ENCODE measurements at regions not wholly inside any gene's neighbourhood (a gene's known extent, or its start where the extent isn't known, plus 50 kb on each side); places are given as distances from the start of the nearest gene placed in this dataset.

DNA sequence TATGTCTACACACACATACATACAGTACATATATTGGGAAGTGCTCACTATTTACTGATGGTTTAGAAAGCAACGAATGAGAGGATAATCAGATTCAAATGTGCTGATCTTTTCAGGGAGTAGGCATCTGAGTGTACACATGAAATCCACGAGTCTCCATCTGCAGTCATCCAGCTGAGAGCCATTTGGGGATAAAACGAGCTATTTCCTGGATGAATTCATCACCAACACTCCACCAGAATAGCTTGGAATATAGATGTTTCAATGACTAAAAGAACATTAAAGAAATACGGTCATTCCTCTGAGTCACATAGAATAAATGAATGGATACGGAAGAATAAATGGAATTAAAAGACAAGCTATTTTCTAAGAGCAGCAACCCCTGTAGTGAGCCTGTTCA, 721.6 kb upstream of the ARGLU1 start:
- Mint-ChIP-seq H3K27me3 (no peaks in the 10 kb centered on the region), H3K27ac (no peak overlapping the region), H3K4me3 (no peak overlapping the region), H3K4me1 (ENCODE audit: low read depth) (no peaks in the 10 kb centered on the region), H3K9me3 (peaks cover 6% of the 10 kb centered on the region), H3K36me3 (no peaks in the 10 kb centered on the region)
- intact Hi-C loops (cut with micrococcal nuclease) = no loop called here
- no peak for DNase-seq
- POLR2A ChIA-PET = no interaction called here
- CTCF ChIA-PET = no interaction called here

DNA sequence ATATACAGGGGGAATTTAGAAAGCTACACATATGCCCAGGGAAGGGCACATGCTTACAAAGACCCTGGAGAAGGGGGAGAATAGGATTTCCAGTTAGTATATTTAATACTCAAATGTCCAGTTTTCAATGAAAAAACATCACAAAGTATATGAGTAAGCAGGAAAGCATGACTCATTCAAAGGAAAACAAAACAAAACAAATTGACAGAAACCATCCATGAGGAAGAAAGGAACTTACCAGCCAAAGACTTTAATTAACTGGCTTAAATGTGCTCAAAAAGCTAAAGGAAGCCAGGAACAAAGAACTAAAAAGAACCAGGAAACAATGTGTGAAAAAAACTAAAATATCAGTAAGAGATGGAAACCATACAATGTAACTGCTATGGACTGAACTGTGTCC, 716.2 kb upstream of the ARGLU1 start:
- H3K27me3 Mint-ChIP-seq = no peaks in the 10 kb centered on the region
- POLR2A ChIA-PET = no interaction called here
- intact Hi-C loops (cut with micrococcal nuclease) = no loop called here

GRCh38 chr13:107277911-107278310, 710.0 kb upstream of the ARGLU1 start:
- intact Hi-C loops (cut with micrococcal nuclease) = no loop called here
- H3K4me1 Mint-ChIP-seq (ENCODE audit: low read depth) = no peaks in the 10 kb centered on the region
- no peak overlapping the region for H3K4me3 Mint-ChIP-seq
- no peak overlapping the region for H3K27ac Mint-ChIP-seq
- ChIA-PET CTCF (interaction anchor here (1.0 kb wide), 1 partner anchor 9 kb away, joined by 4 read pairs; no protein-coding TSS in a partner anchor), POLR2A (no interaction called here)
- H3K36me3 Mint-ChIP-seq = no peaks in the 10 kb centered on the region
- H3K9me3 Mint-ChIP-seq = no peaks in the 10 kb centered on the region
- DNase-seq = no peak
- no peaks in the 10 kb centered on the region for H3K27me3 Mint-ChIP-seq

More for the DNA sequence above, 716.2 kb upstream of the ARGLU1 start:
- H3K4me3 Mint-ChIP-seq = no peak overlapping the region
- H3K4me1 Mint-ChIP-seq (ENCODE audit: low read depth) = no peaks in the 10 kb centered on the region
- DNase-seq = no peak
- no peak overlapping the region for H3K27ac Mint-ChIP-seq
- peaks cover 9% of the 10 kb centered on the region for H3K9me3 Mint-ChIP-seq
- no peaks in the 10 kb centered on the region for H3K36me3 Mint-ChIP-seq
- CTCF ChIA-PET = no interaction called here

- intact Hi-C loops (cut with micrococcal nuclease) = no loop called here
- H3K4me1 Mint-ChIP-seq (ENCODE audit: low read depth) = no peaks in the 10 kb centered on the region
- no peak overlapping the region for H3K27ac Mint-ChIP-seq
- H3K4me3 Mint-ChIP-seq = no peak overlapping the region
- no peaks in the 10 kb centered on the region for H3K36me3 Mint-ChIP-seq
- ChIA-PET POLR2A (no interaction called here), CTCF (no interaction called here)
- no peaks in the 10 kb centered on the region for H3K27me3 Mint-ChIP-seq
- no peak for DNase-seq
- no peaks in the 10 kb centered on the region for H3K9me3 Mint-ChIP-seq
Measured at GRCh38 chr13:107276936-107277335, 709.0 kb upstream of the ARGLU1 start.

DNA sequence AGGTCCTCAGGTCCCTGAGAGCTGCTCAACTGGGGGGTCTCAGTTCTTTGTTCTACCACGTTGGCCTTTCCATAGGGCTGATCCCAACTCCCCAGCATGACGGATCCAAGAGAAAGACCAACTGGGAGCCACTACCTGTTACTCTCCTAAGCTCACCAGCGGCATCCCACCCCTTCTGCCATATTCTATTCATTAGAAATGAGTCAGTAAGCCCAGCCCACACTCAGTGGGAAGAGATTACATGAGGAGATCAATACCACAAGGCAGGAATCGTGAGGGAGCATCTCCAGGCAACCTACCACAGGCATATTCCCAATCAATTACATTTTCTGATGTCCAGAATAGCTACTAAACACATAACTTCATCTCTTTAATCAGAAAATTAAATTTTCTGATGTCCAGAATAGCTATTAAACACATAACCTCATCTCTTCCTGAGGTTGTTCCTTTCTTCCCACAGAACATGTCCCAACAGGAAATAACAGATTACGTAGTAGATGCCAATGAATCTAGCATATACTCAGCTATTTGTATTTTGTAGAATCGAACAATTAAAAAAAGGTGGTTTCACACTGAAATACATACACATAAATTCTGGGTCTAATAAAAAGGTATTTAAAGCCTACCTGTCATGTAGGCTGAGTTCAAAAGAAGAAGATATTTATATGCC, 708.1 kb upstream of the ARGLU1 start:
- POLR2A ChIA-PET = no interaction called here
- intact Hi-C loops (cut with micrococcal nuclease) = no loop called here

DNA sequence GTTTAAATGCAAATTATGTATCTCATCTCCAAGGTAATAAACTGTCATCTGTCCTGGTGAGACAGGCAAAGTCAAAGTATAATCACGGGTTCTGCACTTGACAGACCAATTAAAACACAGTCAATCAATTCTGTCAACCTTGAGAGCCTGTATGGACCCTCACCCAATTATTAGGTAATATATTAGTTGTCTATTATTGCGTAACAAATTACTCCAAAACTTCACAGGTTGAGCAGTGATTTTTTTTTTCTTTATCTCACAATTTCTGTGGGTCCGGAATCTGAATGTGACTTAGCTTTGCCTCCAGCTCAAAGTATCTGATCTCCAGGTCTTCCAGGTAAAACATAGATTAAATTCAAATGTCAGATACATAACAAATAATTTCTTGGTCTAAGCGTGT, 707.4 kb upstream of the ARGLU1 start:
- intact Hi-C loops (cut with micrococcal nuclease) = no loop called here
- DNase-seq = no peak
- ChIA-PET POLR2A (no interaction called here), CTCF (no interaction called here)
- Mint-ChIP-seq H3K4me1 (ENCODE audit: low read depth) (no peaks in the 10 kb centered on the region), H3K9me3 (no peaks in the 10 kb centered on the region), H3K27me3 (no peaks in the 10 kb centered on the region), H3K36me3 (no peaks in the 10 kb centered on the region), H3K27ac (no peak overlapping the region), H3K4me3 (no peak overlapping the region)

More for the DNA sequence above, 708.1 kb upstream of the ARGLU1 start:
- Mint-ChIP-seq H3K27me3 (no peaks in the 10 kb centered on the region), H3K36me3 (no peaks in the 10 kb centered on the region), H3K27ac (no peak overlapping the region), H3K4me1 (ENCODE audit: low read depth) (no peaks in the 10 kb centered on the region), H3K9me3 (no peaks in the 10 kb centered on the region), H3K4me3 (no peak overlapping the region)
- CTCF ChIA-PET = no interaction called here
- DNase-seq = no peak

DNA sequence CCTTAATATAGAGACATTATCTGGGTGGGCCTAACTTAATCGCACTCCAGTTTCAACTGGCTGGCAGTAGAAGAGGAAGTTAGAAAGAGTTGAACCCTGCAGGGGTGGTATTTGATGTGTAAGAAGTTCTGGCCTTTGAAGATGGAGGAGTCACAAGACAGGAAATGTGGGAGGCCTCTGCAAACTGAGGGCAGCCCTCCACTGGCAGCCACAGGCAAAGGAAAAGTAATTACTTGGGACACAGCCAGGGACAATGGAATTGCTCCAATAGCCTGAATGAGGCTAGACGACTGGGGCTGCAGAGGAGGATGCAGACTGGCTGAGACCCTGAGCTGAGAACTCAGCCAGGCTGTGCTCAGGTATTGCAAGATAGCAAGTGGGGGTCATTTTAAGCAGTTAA, 703.3 kb upstream of the ARGLU1 start:
- POLR2A ChIA-PET = no interaction called here
- intact Hi-C loops (cut with micrococcal nuclease) = no loop called here
- no peaks in the 10 kb centered on the region for H3K36me3 Mint-ChIP-seq
- CTCF ChIA-PET = no interaction called here
- peaks cover 2% of the 10 kb centered on the region for H3K9me3 Mint-ChIP-seq
- H3K4me1 Mint-ChIP-seq (ENCODE audit: low read depth) = no peaks in the 10 kb centered on the region
- no peak for DNase-seq
- H3K4me3 Mint-ChIP-seq = no peak overlapping the region
- no peaks in the 10 kb centered on the region for H3K27me3 Mint-ChIP-seq
- no peak overlapping the region for H3K27ac Mint-ChIP-seq

DNA sequence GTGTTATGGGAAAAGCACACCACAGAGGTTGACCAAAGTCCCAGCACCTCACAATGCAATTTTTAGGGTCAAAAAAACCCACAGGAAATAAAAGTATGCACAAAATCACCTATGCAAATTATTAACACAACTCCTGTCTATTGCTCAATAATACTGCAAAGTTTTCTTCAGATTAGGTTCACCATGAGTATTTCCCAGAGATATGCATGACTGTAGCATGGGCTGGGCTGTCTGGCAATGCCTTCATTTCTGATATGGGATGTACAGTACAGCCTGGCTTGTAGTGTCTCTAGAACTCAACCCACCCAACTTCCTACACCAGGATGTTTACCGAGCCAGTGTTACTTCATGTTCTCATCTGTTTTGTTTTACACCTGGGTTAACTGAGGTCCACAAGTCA, 698.7 kb upstream of the ARGLU1 start:
- peaks cover 3% of the 10 kb centered on the region for H3K9me3 Mint-ChIP-seq
- CTCF ChIA-PET = no interaction called here
- no peak for DNase-seq
- POLR2A ChIA-PET = no interaction called here
- H3K36me3 Mint-ChIP-seq = no peaks in the 10 kb centered on the region
- no peak overlapping the region for H3K27ac Mint-ChIP-seq
- intact Hi-C loops (cut with micrococcal nuclease) = no loop called here
- H3K27me3 Mint-ChIP-seq = no peaks in the 10 kb centered on the region
- H3K4me3 Mint-ChIP-seq = no peak overlapping the region
- no peaks in the 10 kb centered on the region for H3K4me1 Mint-ChIP-seq (ENCODE audit: low read depth)

DNA sequence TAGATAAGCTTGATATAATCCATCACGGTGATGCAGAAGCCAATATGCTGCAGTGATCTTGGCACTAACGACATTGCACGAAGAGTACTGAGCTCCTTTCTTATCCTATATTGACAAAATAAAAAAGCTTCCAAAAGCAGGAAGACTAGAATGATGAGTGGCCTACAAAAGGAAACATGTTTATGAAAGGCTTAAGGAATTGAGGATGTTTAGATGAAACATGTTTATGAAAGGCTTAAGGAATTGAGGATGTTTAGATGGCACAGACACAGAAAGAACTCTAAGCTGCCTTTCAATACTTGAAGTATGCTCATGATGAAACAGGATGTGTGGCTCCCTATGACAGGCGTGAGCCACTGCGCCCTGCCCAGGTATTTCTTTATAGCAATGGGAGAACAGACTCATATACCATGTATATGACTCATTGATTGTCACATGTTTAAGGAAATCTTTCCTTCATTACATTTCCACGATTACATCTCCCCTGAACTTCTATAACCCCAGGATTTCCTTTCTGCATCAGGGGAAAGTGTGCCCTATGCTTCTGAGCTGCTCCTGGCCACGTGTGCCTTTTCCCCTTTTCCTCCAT, 690.8 kb upstream of the ARGLU1 start:
- no peak overlapping the region for H3K27ac Mint-ChIP-seq
- peaks cover 2% of the 10 kb centered on the region for H3K9me3 Mint-ChIP-seq
- H3K27me3 Mint-ChIP-seq = no peaks in the 10 kb centered on the region
- CTCF ChIA-PET = no interaction called here
- DNase-seq = no peak
- intact Hi-C loops (cut with micrococcal nuclease) = no loop called here
- H3K36me3 Mint-ChIP-seq = no peaks in the 10 kb centered on the region
- POLR2A ChIA-PET = no interaction called here
- no peak overlapping the region for H3K4me3 Mint-ChIP-seq
- H3K4me1 Mint-ChIP-seq (ENCODE audit: low read depth) = no peaks in the 10 kb centered on the region

DNA sequence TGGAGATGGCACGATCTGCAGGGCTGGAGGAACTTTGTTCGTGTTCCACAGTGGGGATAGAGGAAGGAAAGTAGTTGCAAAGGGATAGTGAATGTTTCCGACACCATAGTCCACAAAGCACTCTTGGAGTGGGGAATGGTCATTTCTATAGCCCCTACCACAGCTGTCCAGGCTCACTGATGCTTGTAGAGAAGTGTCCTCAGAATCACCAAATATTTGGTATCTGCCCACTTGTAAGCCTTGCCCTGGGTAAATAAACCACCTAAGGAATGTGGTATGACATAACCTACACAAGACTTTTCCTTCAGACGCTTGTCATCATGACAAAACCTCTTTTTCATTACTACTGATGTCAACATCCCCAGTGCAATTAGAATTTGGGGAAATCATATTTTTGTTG, 686.5 kb upstream of the ARGLU1 start:
- intact Hi-C loops (cut with micrococcal nuclease) = no loop called here
- ChIA-PET POLR2A (no interaction called here), CTCF (no interaction called here)
- no peak overlapping the region for H3K4me3 Mint-ChIP-seq
- H3K27me3 Mint-ChIP-seq = no peaks in the 10 kb centered on the region
- H3K27ac Mint-ChIP-seq = no peak overlapping the region
- no peaks in the 10 kb centered on the region for H3K36me3 Mint-ChIP-seq
- H3K9me3 Mint-ChIP-seq = no peaks in the 10 kb centered on the region
- no peak for DNase-seq
- H3K4me1 Mint-ChIP-seq (ENCODE audit: low read depth) = no peaks in the 10 kb centered on the region

GRCh38 chr13:107252428-107252827, 684.5 kb upstream of the ARGLU1 start:
- Mint-ChIP-seq H3K27ac (no peak overlapping the region), H3K9me3 (no peaks in the 10 kb centered on the region), H3K4me3 (no peak overlapping the region), H3K4me1 (ENCODE audit: low read depth) (no peaks in the 10 kb centered on the region), H3K27me3 (no peaks in the 10 kb centered on the region), H3K36me3 (no peaks in the 10 kb centered on the region)
- DNase-seq = no peak
- intact Hi-C loops (cut with micrococcal nuclease) = no loop called here
- ChIA-PET CTCF (no interaction called here), POLR2A (no interaction called here)

DNA sequence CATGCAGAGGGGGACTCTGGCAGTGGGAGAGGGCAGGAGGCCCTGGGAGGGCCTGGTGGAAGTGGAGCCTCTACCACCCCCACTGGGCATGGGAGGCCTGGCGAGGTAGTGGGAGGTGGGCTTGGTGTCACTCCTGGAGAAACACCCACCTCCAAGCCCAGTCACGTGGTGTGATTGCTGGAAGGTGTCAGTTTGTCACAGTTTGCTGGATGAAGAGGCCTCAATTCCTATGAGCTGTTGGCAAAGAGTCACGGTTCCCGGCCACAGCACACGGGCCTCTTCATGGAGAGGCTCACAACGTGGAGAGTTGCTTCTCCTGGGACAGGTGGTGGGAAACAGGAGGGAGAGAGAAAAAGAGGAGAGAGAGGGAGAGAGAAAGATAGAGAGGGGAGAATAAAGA, 684.1 kb upstream of the ARGLU1 start:
- H3K36me3 Mint-ChIP-seq = no peaks in the 10 kb centered on the region
- no peak overlapping the region for H3K4me3 Mint-ChIP-seq
- intact Hi-C loops (cut with micrococcal nuclease) = no loop called here
- ChIA-PET CTCF (no interaction called here), POLR2A (no interaction called here)
- no peaks in the 10 kb centered on the region for H3K27me3 Mint-ChIP-seq
- no peak for DNase-seq
- H3K4me1 Mint-ChIP-seq (ENCODE audit: low read depth) = no peaks in the 10 kb centered on the region
- H3K27ac Mint-ChIP-seq = no peak overlapping the region
- H3K9me3 Mint-ChIP-seq = no peaks in the 10 kb centered on the region

DNA sequence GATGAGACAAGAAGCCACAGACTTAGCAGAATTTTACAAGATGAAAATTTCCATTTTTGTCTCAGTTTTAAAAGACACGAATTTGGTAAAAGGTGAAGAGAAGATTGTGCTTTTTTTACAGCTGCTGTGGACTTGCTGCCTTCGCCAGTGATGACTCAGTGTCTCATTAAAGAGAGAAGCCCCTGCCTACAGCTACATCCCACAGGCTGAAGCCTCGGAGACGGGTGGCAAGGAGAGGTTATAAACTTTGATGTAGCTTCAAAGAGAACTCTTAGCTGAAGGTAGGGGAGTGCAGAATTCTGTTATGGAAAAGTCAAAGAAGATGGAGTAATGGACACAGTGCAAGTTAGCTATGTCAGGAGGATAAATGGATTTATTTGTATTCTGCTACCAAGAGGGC, 683.4 kb upstream of the ARGLU1 start:
- H3K4me1 Mint-ChIP-seq (ENCODE audit: low read depth) = no peaks in the 10 kb centered on the region
- ChIA-PET POLR2A (no interaction called here), CTCF (no interaction called here)
- DNase-seq = no peak
- no peaks in the 10 kb centered on the region for H3K36me3 Mint-ChIP-seq
- no peaks in the 10 kb centered on the region for H3K27me3 Mint-ChIP-seq
- intact Hi-C loops (cut with micrococcal nuclease) = no loop called here
- H3K9me3 Mint-ChIP-seq = no peaks in the 10 kb centered on the region
- H3K4me3 Mint-ChIP-seq = no peak overlapping the region
- H3K27ac Mint-ChIP-seq = no peak overlapping the region

Measured in activated CD4-positive, alpha-beta memory T cell treated with anti-CD3 and anti-CD28 coated beads for 36 hours (primary cell).